ENCODE measurements at regions not wholly inside any gene's neighbourhood (a gene's known extent, or its start where the extent isn't known, plus 50 kb on each side); places are given as distances from the start of the nearest gene placed in this dataset.

DNA sequence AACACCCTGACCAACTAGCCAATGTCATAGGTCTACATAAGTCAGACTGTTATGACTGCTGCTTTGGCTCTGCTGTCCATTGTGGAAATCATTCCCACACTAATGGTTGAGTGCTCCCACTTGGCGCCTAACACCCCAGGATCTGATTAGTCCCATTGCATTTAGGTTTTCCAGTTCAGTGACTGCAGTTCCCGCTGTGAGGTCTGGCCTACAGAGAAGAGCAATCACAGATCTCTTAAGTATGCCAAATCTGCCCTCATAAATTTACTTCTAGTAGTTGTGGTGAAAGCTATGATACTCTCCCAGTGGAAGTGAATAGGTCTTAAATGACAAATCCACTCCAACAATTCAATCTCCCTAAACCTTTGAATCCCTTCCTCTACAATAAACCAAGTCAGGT is 77.3 kb upstream of the IL2 start:
- Histone ChIP-seq H3K79me2 (ENCODE audit: insufficient read depth, low read length) (no peaks in the 10 kb centered on the region), H2AFZ (ENCODE audit: low read length) (no peak overlapping the region), H3K9me3 (ENCODE audit: insufficient read depth, low read depth, low read length) (no peaks in the 10 kb centered on the region), H3K4me2 (ENCODE audit: low read depth, low read length, poor library complexity, severe bottlenecking) (no peak overlapping the region), H3K27me3 (ENCODE audit: insufficient read depth, low read length, poor library complexity, severe bottlenecking) (no peaks in the 10 kb centered on the region), H3K4me3 (ENCODE audit: low read length, poor library complexity, severe bottlenecking) (no peak overlapping the region), H3K9me2 (replicated peaks; ENCODE audit: low read depth, low read length) (no peaks in the 10 kb centered on the region), H3K4me1 (ENCODE audit: insufficient read depth, low read length, poor library complexity, severe bottlenecking) (no peaks in the 10 kb centered on the region), H3F3A (ENCODE audit: low read depth) (no peaks in the 10 kb centered on the region), H3K36me3 (ENCODE audit: insufficient read depth, low read length) (no peaks in the 10 kb centered on the region), H4K20me1 (ENCODE audit: insufficient read depth, low read length, poor library complexity, severe bottlenecking) (no peaks in the 10 kb centered on the region), H3K9ac (ENCODE audit: low read depth, low read length, poor library complexity, severe bottlenecking) (no peak overlapping the region)
- TF ChIP-seq CTCF (conservative IDR thresholded peaks at IDR 0.05; ENCODE audit: low read length) (no peak), EZH2phosphoT487 (IDR thresholded peaks at IDR 0.05; ENCODE audit: borderline replicate concordance) (no peak)

- Histone ChIP-seq H3K9me2 (replicated peaks; ENCODE audit: low read depth, low read length) (no peaks in the 10 kb centered on the region), H3F3A (ENCODE audit: low read depth) (no peaks in the 10 kb centered on the region), H3K9me3 (ENCODE audit: insufficient read depth, low read depth, low read length) (no peaks in the 10 kb centered on the region), H3K4me2 (ENCODE audit: low read depth, low read length, poor library complexity, severe bottlenecking) (no peak overlapping the region), H3K79me2 (ENCODE audit: insufficient read depth, low read length) (no peaks in the 10 kb centered on the region), H3K4me3 (ENCODE audit: low read length, poor library complexity, severe bottlenecking) (no peak overlapping the region), H3K36me3 (ENCODE audit: insufficient read depth, low read length) (no peaks in the 10 kb centered on the region), H4K20me1 (ENCODE audit: insufficient read depth, low read length, poor library complexity, severe bottlenecking) (no peaks in the 10 kb centered on the region), H3K4me1 (ENCODE audit: insufficient read depth, low read length, poor library complexity, severe bottlenecking) (no peaks in the 10 kb centered on the region), H2AFZ (ENCODE audit: low read length) (no peak overlapping the region), H3K27me3 (ENCODE audit: insufficient read depth, low read length, poor library complexity, severe bottlenecking) (no peaks in the 10 kb centered on the region), H3K9ac (ENCODE audit: low read depth, low read length, poor library complexity, severe bottlenecking) (no peak overlapping the region)
- TF ChIP-seq CTCF (conservative IDR thresholded peaks at IDR 0.05; ENCODE audit: low read length) (no peak), EZH2phosphoT487 (IDR thresholded peaks at IDR 0.05; ENCODE audit: borderline replicate concordance) (no peak)
Measured at GRCh38 chr4:122532766-122533165, 76.2 kb upstream of the IL2 start.

GRCh38 chr4:122531514-122531913 is 75.0 kb upstream of the IL2 start:
- Histone ChIP-seq H3K9ac (ENCODE audit: low read depth, low read length, poor library complexity, severe bottlenecking) (no peak overlapping the region), H3K9me2 (replicated peaks; ENCODE audit: low read depth, low read length) (no peaks in the 10 kb centered on the region), H3K79me2 (ENCODE audit: insufficient read depth, low read length) (no peaks in the 10 kb centered on the region), H3K9me3 (ENCODE audit: insufficient read depth, low read depth, low read length) (no peaks in the 10 kb centered on the region), H3K4me3 (ENCODE audit: low read length, poor library complexity, severe bottlenecking) (no peak overlapping the region), H3K27me3 (ENCODE audit: insufficient read depth, low read length, poor library complexity, severe bottlenecking) (no peaks in the 10 kb centered on the region), H3K4me2 (ENCODE audit: low read depth, low read length, poor library complexity, severe bottlenecking) (no peak overlapping the region), H2AFZ (ENCODE audit: low read length) (no peak overlapping the region), H3K36me3 (ENCODE audit: insufficient read depth, low read length) (no peaks in the 10 kb centered on the region), H4K20me1 (ENCODE audit: insufficient read depth, low read length, poor library complexity, severe bottlenecking) (no peaks in the 10 kb centered on the region), H3F3A (ENCODE audit: low read depth) (no peaks in the 10 kb centered on the region), H3K4me1 (ENCODE audit: insufficient read depth, low read length, poor library complexity, severe bottlenecking) (no peaks in the 10 kb centered on the region)
- TF ChIP-seq EZH2phosphoT487 (IDR thresholded peaks at IDR 0.05; ENCODE audit: borderline replicate concordance) (no peak), CTCF (conservative IDR thresholded peaks at IDR 0.05; ENCODE audit: low read length) (no peak)

Data from Loucy (cell line).